ENCODE measurements at regions not wholly inside any gene's neighbourhood (a gene's known extent, or its start where the extent isn't known, plus 50 kb on each side); places are given as distances from the start of the nearest gene placed in this dataset.

- Histone ChIP-seq H2AFZ (ENCODE audit: low read length) (no peak overlapping the region), H3K36me3 (ENCODE audit: control insufficient read depth, insufficient read depth, low read length) (no peaks in the 10 kb centered on the region), H3K27ac (ENCODE audit: insufficient read depth, low read length) (no peak overlapping the region), H3K27me3 (ENCODE audit: control insufficient read depth, insufficient read depth, low read length) (no peaks in the 10 kb centered on the region), H4K20me1 (ENCODE audit: control insufficient read depth, extremely low read depth, insufficient read depth, low read length) (no peaks in the 10 kb centered on the region), H3K4me1 (ENCODE audit: control insufficient read depth, extremely low read depth, insufficient read depth, low read length) (peaks cover 7% of the 10 kb centered on the region), H3K4me2 (ENCODE audit: extremely low read depth, insufficient read depth, low read length) (no peak overlapping the region), H3K4me3 (replicated peaks in 1 of 4; ENCODE audit: control extremely low read depth in 1 of 4, insufficient read depth in 1 of 4, low read depth in 3 of 4, low read length in 4 of 4) (no peak overlapping the region), H3K9me3 (ENCODE audit: control insufficient read depth, insufficient read depth, low read depth, low read length) (no peaks in the 10 kb centered on the region), H3K79me2 (ENCODE audit: control insufficient read depth, insufficient read depth, low read length) (no peaks in the 10 kb centered on the region), H3K9ac (ENCODE audit: insufficient read depth, low read length) (no peak overlapping the region)
- no peak for TF ChIP-seq EZH2 (IDR thresholded peaks at IDR 0.05; ENCODE audit: low read length, missing control alignments)
- TF ChIP-seq CTCF (conservative IDR thresholded peaks at IDR 0.05 in 1 of 2, IDR thresholded peaks at IDR 0.05 in 1 of 2; ENCODE audit: low read depth in 1 of 2, low read length in 2 of 2): no peak
- peak in 1 of 2 donors; percentile 48 for DNase-seq (ENCODE audit: low read depth in 2 of 2)
These were observed 121.9 kb upstream of the LGALSL start for GRCh38 chr2:64331849-64332699.

- peaks cover 3% of the 10 kb centered on the region for H3K27me3 ChIP-seq (ENCODE audit: control insufficient read depth, insufficient read depth, low read length)
- H3K27ac ChIP-seq (ENCODE audit: insufficient read depth, low read length): no peak overlapping the region
These were observed 117.8 kb upstream of the LGALSL start for GRCh38 chr2:64336171-64336570.

GRCh38 chr2:64337314-64337713, 116.6 kb upstream of the LGALSL start:
- Histone ChIP-seq H3K27me3 (ENCODE audit: control insufficient read depth, insufficient read depth, low read length) (peaks cover 3% of the 10 kb centered on the region), H3K79me2 (ENCODE audit: control insufficient read depth, insufficient read depth, low read length) (no peaks in the 10 kb centered on the region), H3K9me3 (ENCODE audit: control insufficient read depth, insufficient read depth, low read depth, low read length) (no peaks in the 10 kb centered on the region), H2AFZ (ENCODE audit: low read length) (no peak overlapping the region), H3K9ac (ENCODE audit: insufficient read depth, low read length) (no peak overlapping the region), H3K4me3 (replicated peaks in 1 of 4; ENCODE audit: control extremely low read depth in 1 of 4, insufficient read depth in 1 of 4, low read depth in 3 of 4, low read length in 4 of 4) (no peak overlapping the region), H3K4me1 (ENCODE audit: control insufficient read depth, extremely low read depth, insufficient read depth, low read length) (no peaks in the 10 kb centered on the region), H3K27ac (ENCODE audit: insufficient read depth, low read length) (no peak overlapping the region), H3K36me3 (ENCODE audit: control insufficient read depth, insufficient read depth, low read length) (no peaks in the 10 kb centered on the region), H3K4me2 (ENCODE audit: extremely low read depth, insufficient read depth, low read length) (no peak overlapping the region), H4K20me1 (ENCODE audit: control insufficient read depth, extremely low read depth, insufficient read depth, low read length) (no peaks in the 10 kb centered on the region)
- no peak for DNase-seq (ENCODE audit: low read depth in 2 of 2)
- TF ChIP-seq EZH2 (IDR thresholded peaks at IDR 0.05; ENCODE audit: low read length, missing control alignments): no peak
- no peak for TF ChIP-seq CTCF (conservative IDR thresholded peaks at IDR 0.05 in 1 of 2, IDR thresholded peaks at IDR 0.05 in 1 of 2; ENCODE audit: low read depth in 1 of 2, low read length in 2 of 2)

More at GRCh38 chr2:64336171-64336570, 117.8 kb upstream of the LGALSL start:
- H4K20me1 ChIP-seq (ENCODE audit: control insufficient read depth, extremely low read depth, insufficient read depth, low read length): no peaks in the 10 kb centered on the region
- H3K9me3 ChIP-seq (ENCODE audit: control insufficient read depth, insufficient read depth, low read depth, low read length): no peaks in the 10 kb centered on the region
- no peak overlapping the region for H3K9ac ChIP-seq (ENCODE audit: insufficient read depth, low read length)
- H3K4me1 ChIP-seq (ENCODE audit: control insufficient read depth, extremely low read depth, insufficient read depth, low read length): no peaks in the 10 kb centered on the region
- TF ChIP-seq EZH2 (IDR thresholded peaks at IDR 0.05; ENCODE audit: low read length, missing control alignments): no peak
- no peak for TF ChIP-seq CTCF (conservative IDR thresholded peaks at IDR 0.05 in 1 of 2, IDR thresholded peaks at IDR 0.05 in 1 of 2; ENCODE audit: low read depth in 1 of 2, low read length in 2 of 2)
- DNase-seq (ENCODE audit: low read depth in 2 of 2): peak in 1 of 2 donors; percentile 37
- H3K4me3 ChIP-seq (replicated peaks in 1 of 4; ENCODE audit: control extremely low read depth in 1 of 4, insufficient read depth in 1 of 4, low read depth in 3 of 4, low read length in 4 of 4): no peak overlapping the region
- no peak overlapping the region for H2AFZ ChIP-seq (ENCODE audit: low read length)
- H3K4me2 ChIP-seq (ENCODE audit: extremely low read depth, insufficient read depth, low read length): no peak overlapping the region
- no peaks in the 10 kb centered on the region for H3K36me3 ChIP-seq (ENCODE audit: control insufficient read depth, insufficient read depth, low read length)
- no peaks in the 10 kb centered on the region for H3K79me2 ChIP-seq (ENCODE audit: control insufficient read depth, insufficient read depth, low read length)

Measured in fibroblast of lung (primary cell).